Activated T-helper 1 cell treated with anti-CD3 and anti-CD28 coated beads, Interleukin-12 subunit alpha, Interleukin-12 subunit beta, Interleukin-2, Interleukin-4 antibody, amounts not matched to agents 30 ng/mL and 10 ng/mL and 1 ng/mL, durations not matched to agents 14 hours and 24 hours and 36 hours (primary cell): ENCODE measurements at regions not wholly inside any gene's neighbourhood (a gene's known extent, or its start where the extent isn't known, plus 50 kb on each side); places are given as distances from the start of the nearest gene placed in this dataset.
"Not testable (repeated sequence)": the region's sequence is repeated elsewhere in the genome, so short reads cannot be mapped to it uniquely, and the experiment has no call there.

ENCODE experiments used
- DNase-seq: peaks from one replicate; pipeline ENCODE4 v3.0.0; 2021; ENCODE audit warnings: low spot score
- H3K27ac Mint-ChIP-seq: one replicate; pipeline ENCODE4 v1.8.0; 2021; ENCODE audit warnings: mild to moderate bottlenecking, mixed read lengths
- H3K27me3 Mint-ChIP-seq: one replicate; pipeline ENCODE4 v1.8.0; 2022; ENCODE audit warnings: mild to moderate bottlenecking, moderate library complexity, mixed read lengths; ENCODE audit not compliant: insufficient read depth
- H3K36me3 Mint-ChIP-seq: one replicate; pipeline ENCODE4 v1.8.0; 2021; ENCODE audit warnings: low read depth, mixed read lengths
- H3K4me1 Mint-ChIP-seq: one replicate; pipeline ENCODE4 v1.8.0; 2021; ENCODE audit warnings: low read depth, mixed read lengths
- H3K4me3 Mint-ChIP-seq: one replicate; pipeline ENCODE4 v1.8.0; 2021; ENCODE audit warnings: mild to moderate bottlenecking, moderate library complexity, mixed read lengths
- H3K9me3 Mint-ChIP-seq: one replicate; pipeline ENCODE4 v1.8.0; 2021; ENCODE audit warnings: mixed read lengths
- intact Hi-C: fragments of 100-400 bp; cut with micrococcal nuclease; formaldehyde crosslinking; loops from one replicate; pipeline ENCODE4 v1.15.1; 2024

GRCh38 chr11:54797906-54798305 lies 91.3 kb downstream of the OR4A5 start:
- H3K27ac Mint-ChIP-seq, H3K27me3 Mint-ChIP-seq, H3K36me3 Mint-ChIP-seq, intact Hi-C loops, DNase-seq, H3K4me1 Mint-ChIP-seq, H3K4me3 Mint-ChIP-seq: not testable (repeated sequence)
- peaks cover 66% of the 10 kb centered on the region for H3K9me3 Mint-ChIP-seq

GRCh38 chr11:54832676-54833075 lies 126.0 kb downstream of the OR4A5 start:
- H3K4me3 Mint-ChIP-seq, result no peak overlapping the region
- DNase-seq, result no peak
- peaks cover 2% of the 10 kb centered on the region for H3K36me3 Mint-ChIP-seq
- no peak overlapping the region for H3K27ac Mint-ChIP-seq
- H3K27me3 Mint-ChIP-seq, result no peaks in the 10 kb centered on the region
- intact Hi-C loops, result no loop called here
- no peaks in the 10 kb centered on the region for H3K4me1 Mint-ChIP-seq
- peaks cover 59% of the 10 kb centered on the region for H3K9me3 Mint-ChIP-seq

- H3K27me3 Mint-ChIP-seq, H3K27ac Mint-ChIP-seq, H3K4me3 Mint-ChIP-seq, H3K36me3 Mint-ChIP-seq, intact Hi-C loops, DNase-seq, H3K4me1 Mint-ChIP-seq: not testable (repeated sequence)
- H3K9me3 Mint-ChIP-seq, result peaks cover 62% of the 10 kb centered on the region
Measured at GRCh38 chr11:54855047-54855446, 148.4 kb downstream of the OR4A5 start.
